ENCODE measurements at regions not wholly inside any gene's neighbourhood (a gene's known extent, or its start where the extent isn't known, plus 50 kb on each side); places are given as distances from the start of the nearest gene placed in this dataset.

- TF ChIP-seq CTCF (IDR thresholded peaks at IDR 0.05), result no peak
- TF ChIP-seq POLR2A (IDR thresholded peaks at IDR 0.05), result no peak
- TF ChIP-seq POLR2AphosphoS5 (IDR thresholded peaks at IDR 0.05), result no peak
- no peak for TF ChIP-seq EP300 (IDR thresholded peaks at IDR 0.05)
Measured at GRCh38 chr11:71139516-71140205, 112.7 kb downstream of the SHANK2 start.
